Trophoblast cell (in vitro differentiated cells and primary cell): ENCODE measurements at regions not wholly inside any gene's neighbourhood (a gene's known extent, or its start where the extent isn't known, plus 50 kb on each side); places are given as distances from the start of the nearest gene placed in this dataset.
"Not testable (repeated sequence)": the region's sequence is repeated elsewhere in the genome, so short reads cannot be mapped to it uniquely, and the experiment has no call there.

Experiments used
- DNase-seq, 2 donors: peaks; one replicate each; pipeline ENCODE4 v3.0.0-alpha.2; 2016
- H2AFZ ChIP-seq: 2 replicates; pipeline ENCODE4 v1.6.1; 2013; ENCODE audit warnings: low read length, moderate library complexity, mild to moderate bottlenecking; ENCODE audit not compliant: insufficient read depth, poor library complexity
- H2AK5ac ChIP-seq: 2 replicates; pipeline ENCODE4 v1.6.1; 2013; ENCODE audit warnings: mild to moderate bottlenecking, low read length
- H2BK120ac ChIP-seq: 2 replicates; pipeline ENCODE4 v1.6.1; 2013; ENCODE audit warnings: low read length, mild to moderate bottlenecking, moderate library complexity; ENCODE audit not compliant: insufficient read depth, poor library complexity
- H2BK12ac ChIP-seq: 2 replicates; pipeline ENCODE4 v1.6.1; 2013; ENCODE audit warnings: mild to moderate bottlenecking, low read length, moderate library complexity
- H2BK5ac ChIP-seq: 2 replicates; pipeline ENCODE4 v1.6.1; 2013; ENCODE audit warnings: low read length, low read depth, moderate library complexity, mild to moderate bottlenecking; ENCODE audit not compliant: poor library complexity
- H3K14ac ChIP-seq: 2 replicates; pipeline ENCODE4 v1.6.1; 2013; ENCODE audit warnings: mild to moderate bottlenecking, low read length
- H3K18ac ChIP-seq: 2 replicates; pipeline ENCODE4 v1.6.1; 2013; ENCODE audit warnings: mild to moderate bottlenecking, low read length
- H3K23ac ChIP-seq: 2 replicates; pipeline ENCODE4 v1.6.1; 2013; ENCODE audit warnings: low read length
- H3K27ac ChIP-seq: 2 replicates; pipeline ENCODE4 v1.5.1; 2013; ENCODE audit warnings: low read depth, mild to moderate bottlenecking, inconsistent platforms, low read length, moderate library complexity
- H3K27me3 ChIP-seq: 2 replicates; pipeline ENCODE4 v1.6.1; 2013; ENCODE audit warnings: inconsistent platforms, mild to moderate bottlenecking, low read length, moderate library complexity; ENCODE audit not compliant: insufficient read depth
- H3K36me3 ChIP-seq, 2 experiments: 1 replicate in 1 of 2; 2 replicates in 1 of 2; pipeline ENCODE4 v1.6.1; 2013; ENCODE audit warnings: low read length in 2 of 2, mild to moderate bottlenecking in 2 of 2, moderate library complexity in 1 of 2; ENCODE audit not compliant: insufficient read depth in 2 of 2, control insufficient read depth in 1 of 2
- H3K4ac ChIP-seq: 2 replicates; pipeline ENCODE4 v1.6.1; 2013; ENCODE audit warnings: low read depth, mild to moderate bottlenecking, low read length, moderate library complexity
- H3K4me1 ChIP-seq, 2 experiments: 1 replicate in 1 of 2; 2 replicates in 1 of 2; pipeline ENCODE4 v1.6.1; 2013; ENCODE audit warnings: low read length in 2 of 2, mild to moderate bottlenecking in 2 of 2, moderate library complexity in 1 of 2; ENCODE audit not compliant: insufficient read depth in 2 of 2, control insufficient read depth in 1 of 2
- H3K4me2 ChIP-seq: 2 replicates; pipeline ENCODE4 v1.6.1; 2013; ENCODE audit warnings: inconsistent platforms, mild to moderate bottlenecking, low read length, moderate library complexity
- H3K4me3 ChIP-seq: 2 replicates; pipeline ENCODE4 v1.5.1; 2013; ENCODE audit warnings: mild to moderate bottlenecking, low read depth, low read length, inconsistent platforms
- H3K79me1 ChIP-seq: one replicate; pipeline ENCODE4 v1.6.1; 2013; ENCODE audit warnings: low read length
- H3K79me2 ChIP-seq: 2 replicates; pipeline ENCODE4 v1.6.1; 2013; ENCODE audit warnings: low read length, mild to moderate bottlenecking; ENCODE audit not compliant: control insufficient read depth, insufficient read depth, poor library complexity
- H3K9ac ChIP-seq: 2 replicates; pipeline ENCODE4 v1.6.1; 2013; ENCODE audit warnings: mild to moderate bottlenecking, low read length
- H3K9me3 ChIP-seq: 2 replicates; pipeline ENCODE4 v1.6.1; 2013; ENCODE audit warnings: low read depth, mild to moderate bottlenecking, control low read depth, inconsistent platforms, low read length; ENCODE audit not compliant: insufficient read depth
- H4K12ac ChIP-seq: 2 replicates; pipeline ENCODE4 v1.6.1; 2013; ENCODE audit warnings: low read depth, mild to moderate bottlenecking, low read length, moderate library complexity
- H4K8ac ChIP-seq: 2 replicates; pipeline ENCODE4 v1.6.1; 2013; ENCODE audit warnings: low read depth, mild to moderate bottlenecking, low read length, moderate library complexity
- H4K91ac ChIP-seq: one replicate; pipeline ENCODE4 v1.6.1; 2013; ENCODE audit warnings: low read depth, mild to moderate bottlenecking, low read length, moderate library complexity
- WGBS: extraction: QIAGEN DNeasy Blood & Tissue Kit; methylation state at CpG from one replicate; pipeline ENCODE4 v1.1.7; 2013; ENCODE audit warnings: missing lambda C conversion rate; ENCODE audit not compliant: insufficient read length, insufficient coverage; ENCODE audit errors: extremely low coverage; 5-methylcytosine and 5-hydroxymethylcytosine counted together

DNA sequence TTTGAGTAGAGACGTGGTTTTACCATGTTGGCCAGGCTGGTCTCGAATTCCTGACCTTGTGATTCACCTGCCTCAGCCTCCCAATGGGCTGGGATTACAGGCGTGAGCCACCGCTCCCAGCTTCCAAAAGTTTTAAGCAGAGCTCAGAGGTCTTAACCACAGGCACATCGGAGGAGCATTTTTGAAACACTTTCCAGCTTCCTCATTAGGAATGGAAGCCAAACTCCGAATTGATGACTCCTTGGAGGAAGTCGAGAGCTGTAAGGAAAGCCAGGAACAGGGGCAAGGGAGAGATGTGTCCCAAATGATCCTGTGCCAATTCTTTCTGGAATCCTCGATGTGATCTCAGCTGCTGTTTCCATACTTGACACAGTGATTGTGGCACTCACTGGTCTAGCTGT lies 56.2 kb upstream of the CCZ1B start:
- not testable (repeated sequence) for H3K9ac ChIP-seq, H2AK5ac ChIP-seq, H3K27me3 ChIP-seq, H4K91ac ChIP-seq, H3K4me2 ChIP-seq, H4K8ac ChIP-seq, H3K9me3 ChIP-seq, H3K18ac ChIP-seq, H3K4ac ChIP-seq, H3K79me1 ChIP-seq, H2BK12ac ChIP-seq, H3K79me2 ChIP-seq, H3K4me3 ChIP-seq, H2BK120ac ChIP-seq, H3K36me3 ChIP-seq, H3K4me1 ChIP-seq, H3K14ac ChIP-seq, H3K23ac ChIP-seq, H3K27ac ChIP-seq, H2AFZ ChIP-seq, H4K12ac ChIP-seq, H2BK5ac ChIP-seq
- peak; percentile 20 to 44 for DNase-seq
- no CpG with 5 or more reads among the region's 8 CpGs for WGBS

DNA sequence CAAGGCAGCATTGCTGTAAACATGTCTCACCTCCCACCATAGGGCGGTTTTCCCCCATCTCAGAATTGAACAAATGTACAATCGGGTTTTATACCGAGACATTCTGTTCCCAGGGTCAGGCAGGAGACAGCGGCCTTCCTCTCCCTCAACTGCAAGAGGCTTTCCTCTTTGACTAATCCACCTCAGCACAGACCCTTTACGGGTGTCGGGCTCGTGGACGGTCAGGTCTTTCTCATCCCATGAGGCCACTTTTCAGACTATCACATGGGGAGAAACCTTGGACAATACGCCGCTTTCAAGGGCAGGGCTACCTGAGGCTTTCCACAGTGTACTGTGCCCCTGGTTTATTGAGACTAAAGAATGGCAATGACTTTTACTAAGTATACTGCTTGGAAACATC lies 57.7 kb upstream of the CCZ1B start:
- not testable (repeated sequence) for H3K9ac ChIP-seq, H3K9me3 ChIP-seq, H3K4ac ChIP-seq, H3K14ac ChIP-seq, H4K91ac ChIP-seq, H3K27me3 ChIP-seq, H3K79me1 ChIP-seq, H3K18ac ChIP-seq, H3K4me3 ChIP-seq, DNase-seq, H2AK5ac ChIP-seq, H2BK120ac ChIP-seq, H3K36me3 ChIP-seq, H3K23ac ChIP-seq, H4K8ac ChIP-seq, H3K27ac ChIP-seq, H3K4me2 ChIP-seq, H2BK12ac ChIP-seq, H2AFZ ChIP-seq, H2BK5ac ChIP-seq, H4K12ac ChIP-seq, H3K4me1 ChIP-seq, H3K79me2 ChIP-seq
- WGBS: no CpG with 5 or more reads among the region's 10 CpGs

DNA sequence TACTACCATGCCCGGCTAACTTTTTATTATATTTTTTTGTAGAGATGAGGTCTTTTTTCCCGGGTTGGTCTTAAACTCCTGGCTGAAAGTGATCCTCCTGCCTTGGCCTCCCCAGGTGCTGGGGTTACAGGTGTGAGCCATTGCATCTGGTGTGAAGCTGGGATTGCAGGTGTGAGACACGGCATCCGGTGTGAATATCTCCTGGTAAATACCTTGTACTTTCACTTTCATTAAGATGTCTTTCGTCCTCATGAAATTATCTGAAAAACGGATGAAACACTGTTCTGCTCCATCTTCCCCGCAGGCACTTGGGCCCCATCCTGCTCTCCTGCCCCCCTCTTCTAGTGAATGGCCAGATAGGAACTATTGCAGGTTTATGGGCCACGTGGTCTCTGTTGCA lies 60.1 kb upstream of the CCZ1B start:
- Histone ChIP-seq H3K27me3 (no peaks in the 10 kb centered on the region), H3K14ac (no peak overlapping the region), H3K9me3 (peaks cover 6% of the 10 kb centered on the region), H3K4me1 (no peaks in the 10 kb centered on the region), H3K27ac (no peak overlapping the region), H3K79me2 (no peaks in the 10 kb centered on the region), H3K79me1 (no peaks in the 10 kb centered on the region), H4K12ac (no peak overlapping the region), H3K9ac (no peak overlapping the region), H2AK5ac (no peak overlapping the region), H2BK12ac (no peak overlapping the region), H3K23ac (no peak overlapping the region), H2AFZ (no peak overlapping the region), H2BK5ac (no peak overlapping the region), H4K91ac (no peak overlapping the region), H2BK120ac (no peak overlapping the region), H3K4me3 (no peak overlapping the region), H3K4me2 (no peak overlapping the region), H3K36me3 (no peaks in the 10 kb centered on the region), H3K18ac (no peak overlapping the region), H3K4ac (no peak overlapping the region), H4K8ac (no peak overlapping the region)
- DNase-seq: no peak
- WGBS: no CpG with 5 or more reads among the region's 8 CpGs

DNA sequence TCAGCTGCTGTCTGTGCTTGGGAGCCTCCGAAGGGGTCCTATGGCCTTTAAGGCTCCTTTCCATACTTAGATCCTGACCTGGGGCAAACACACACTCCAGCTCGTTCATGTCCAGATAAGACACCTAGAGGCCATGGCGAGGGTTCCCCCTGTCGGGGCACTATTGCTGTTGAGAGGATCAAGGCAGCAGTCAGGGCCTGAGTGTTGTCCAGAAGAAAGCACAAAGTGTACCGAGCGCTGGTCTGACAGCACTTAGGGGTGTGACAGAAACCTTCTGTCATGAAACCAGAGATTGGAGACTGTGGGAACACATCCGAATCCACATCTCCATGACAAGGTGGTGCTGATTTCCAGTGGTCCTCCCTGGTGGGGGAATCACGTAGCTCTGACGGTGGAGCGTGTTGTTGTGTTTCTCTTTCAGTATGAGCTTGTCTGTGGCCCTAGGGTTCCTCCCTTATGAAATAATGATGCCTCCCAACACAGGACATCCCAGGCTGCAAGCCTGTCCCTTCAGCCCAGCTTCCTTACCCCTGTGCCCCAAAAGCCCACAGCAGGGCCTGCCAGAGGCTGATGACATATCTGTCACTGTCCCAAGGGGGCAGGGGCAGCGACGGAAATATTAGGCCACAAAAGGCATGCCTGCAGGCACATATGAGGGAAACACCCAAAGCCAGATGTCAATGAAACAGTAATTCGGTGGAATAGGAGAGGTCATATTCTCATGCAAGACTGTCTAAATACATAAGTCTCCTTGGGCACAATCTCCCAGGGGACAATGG lies 62.4 kb upstream of the CCZ1B start:
- not testable (repeated sequence) for H2BK12ac ChIP-seq, DNase-seq, H3K27ac ChIP-seq, H2BK120ac ChIP-seq, H3K18ac ChIP-seq, H3K79me1 ChIP-seq, H3K4me3 ChIP-seq, H3K27me3 ChIP-seq, H4K8ac ChIP-seq, H2AFZ ChIP-seq, H3K36me3 ChIP-seq, H3K14ac ChIP-seq, H3K9ac ChIP-seq, H3K4me2 ChIP-seq, H2AK5ac ChIP-seq, H4K91ac ChIP-seq, H3K79me2 ChIP-seq, H3K4me1 ChIP-seq, H3K23ac ChIP-seq, H4K12ac ChIP-seq, H3K9me3 ChIP-seq, H3K4ac ChIP-seq, H2BK5ac ChIP-seq
- WGBS: no CpG with 5 or more reads among the region's 13 CpGs
